GM12878 (cell line): ENCODE measurements at regions not wholly inside any gene's neighbourhood (a gene's known extent, or its start where the extent isn't known, plus 50 kb on each side); places are given as distances from the start of the nearest gene placed in this dataset.

ENCODE experiments used
- ATAC-seq: fragments of 200-7000 bp; cut with Tn5 transposase; 3 replicates; pipeline ENCODE4 v1.9.1; 2020; ENCODE audit warnings: mild to moderate bottlenecking, moderate library complexity
- BruUV-seq: library from RNA; stranded (reverse); fragments of 400-500 nt; replicated peaks from 2 replicates; lab custom pipeline; 2021; lab: Mats Ljungman, UMichigan
- CTCF ChIA-PET: fragments of 300-600 bp; sonication (Branson Sonifier 250); formaldehyde crosslinking; extraction: SDS; loops from one replicate; lab custom pipeline; 2021; ENCODE audit warnings: inconsistent platforms; lab: Yijun Ruan, JAX
- POLR2A ChIA-PET: fragments of 350-600 bp; formaldehyde crosslinking; extraction: SDS; loops from one replicate; lab custom pipeline; 2021; ENCODE audit warnings: inconsistent platforms; lab: Charles Lee
- RAD21 ChIA-PET: fragments of 300-600 bp; sonication (Branson Sonifier 250); formaldehyde crosslinking; loops from one replicate; lab custom pipeline; 2023; ENCODE audit warnings: antibody characterized with exemption; ENCODE audit not compliant: unreplicated experiment; lab: Charles Lee
- SMC1A ChIA-PET: fragments of 300-600 bp; sonication (Branson Sonifier 250); formaldehyde crosslinking; loops from one replicate; lab custom pipeline; 2023; ENCODE audit not compliant: unreplicated experiment, uncharacterized antibody; lab: Charles Lee
- DNase-seq: peaks from one replicate; pipeline ENCODE4 v3.0.0-alpha.2; 2011; ENCODE audit warnings: low read depth, low spot score
- FAIRE-seq: peaks from 3 replicates; lab custom pipeline; 2011; peaks lifted over from hg19 to GRCh38; lab: Jason Lieb, UNC
- H2AFZ ChIP-seq: 2 replicates; pipeline ENCODE4 v1.6.0; 2011; ENCODE audit warnings: low read depth, low read length, control low read depth; ENCODE audit not compliant: control insufficient read depth
- H3K27ac ChIP-seq: 2 replicates; pipeline ENCODE4 v1.5.1; 2011; ENCODE audit warnings: control low read depth; ENCODE audit not compliant: control insufficient read depth, insufficient read depth
- H3K27me3 ChIP-seq, 2 experiments: replicated peaks in 1 of 2; 2 replicates each; pipeline versions ENCODE4 v1.6.0 to v1.6.1; 2011; ENCODE audit warnings: low read length in 1 of 2; ENCODE audit not compliant: control insufficient read depth in 2 of 2, insufficient read depth in 2 of 2
- H3K36me3 ChIP-seq, 2 experiments: 2 replicates each; pipeline ENCODE4 v1.5.1; 2011; ENCODE audit warnings: low read length in 1 of 2; ENCODE audit not compliant: control insufficient read depth in 2 of 2, insufficient read depth in 2 of 2
- H3K4me1 ChIP-seq: 2 replicates; pipeline ENCODE4 v1.6.1; 2011; ENCODE audit warnings: mild to moderate bottlenecking, low read length, moderate library complexity, mixed read lengths; ENCODE audit not compliant: control insufficient read depth, insufficient read depth
- H3K4me2 ChIP-seq: 2 replicates; pipeline ENCODE4 v1.6.0; 2011; ENCODE audit warnings: control low read depth; ENCODE audit not compliant: control insufficient read depth, insufficient read depth
- H3K4me3 ChIP-seq: fragments of 200-600 bp; sonication (generic); 2 replicates; pipeline ENCODE4 v1.5.1; 2016
- H3K79me2 ChIP-seq: 2 replicates; pipeline ENCODE4 v1.6.0; 2011; ENCODE audit warnings: low read length; ENCODE audit not compliant: control insufficient read depth, insufficient read depth
- H3K9ac ChIP-seq: 2 replicates; pipeline ENCODE4 v1.8.0; 2011; ENCODE audit warnings: low read length, control low read depth, mixed read lengths; ENCODE audit not compliant: control insufficient read depth, insufficient read depth
- H3K9me3 ChIP-seq: replicated peaks from 3 replicates; pipeline ENCODE4 v1.5.1; 2011; ENCODE audit warnings: mild to moderate bottlenecking, low read length; ENCODE audit not compliant: control insufficient read depth, insufficient read depth
- H4K20me1 ChIP-seq: 2 replicates; pipeline ENCODE4 v1.6.0; 2011; ENCODE audit not compliant: control insufficient read depth, insufficient read depth
- BMI1 ChIP-seq: fragments of 450-650 bp; IDR thresholded peaks from 2 replicates; pipeline ENCODE4 v1.6.1; 2016; ENCODE audit warnings: mild to moderate bottlenecking, moderate library complexity, borderline replicate concordance
- BRCA1 ChIP-seq: IDR thresholded peaks from 2 replicates; pipeline ENCODE4 v1.6.1; 2011; ENCODE audit warnings: low read depth, low read length, improper control_type of control experiment
- CBX5 ChIP-seq: sonication (generic); IDR thresholded peaks from 2 replicates; pipeline ENCODE4 v1.6.1; 2016; ENCODE audit warnings: low read depth, moderate library complexity, mild to moderate bottlenecking, inconsistent platforms
- CHD4 ChIP-seq: fragments of 200-600 bp; sonication (generic); IDR thresholded peaks from 2 replicates; pipeline ENCODE4 v1.6.1; 2016; ENCODE audit warnings: mild to moderate bottlenecking
- GATAD2B ChIP-seq: fragments of 450-650 bp; conservative IDR thresholded peaks from 2 replicates; pipeline ENCODE4 v1.6.1; 2017; ENCODE audit warnings: low read depth, mild to moderate bottlenecking, moderate library complexity
- KDM1A ChIP-seq: fragments of 200-600 bp; sonication (generic); IDR thresholded peaks from 2 replicates; pipeline ENCODE4 v1.6.1; 2016; ENCODE audit warnings: borderline replicate concordance
- NR2C2 ChIP-seq: IDR thresholded peaks from 2 replicates; pipeline ENCODE4 v1.6.1; 2011; ENCODE audit warnings: borderline replicate concordance, low read depth; ENCODE audit not compliant: control insufficient read depth, insufficient read length
- SRF ChIP-seq, 2 experiments: IDR thresholded peaks; 2 replicates each; pipeline ENCODE4 v1.6.1; 2011; ENCODE audit warnings: low read depth in 2 of 2, low read length in 2 of 2, mild to moderate bottlenecking in 1 of 2, moderate library complexity in 1 of 2
- TCF12 ChIP-seq: IDR thresholded peaks from 2 replicates; pipeline ENCODE4 v1.6.1; 2011; ENCODE audit warnings: low read depth, mild to moderate bottlenecking, low read length
- YY1 ChIP-seq: IDR thresholded peaks from 2 replicates; pipeline ENCODE4 v1.6.1; 2011; ENCODE audit warnings: low read depth, mild to moderate bottlenecking, low read length
- ZNF207 ChIP-seq: fragments of 450-650 bp; IDR thresholded peaks from 2 replicates; pipeline ENCODE4 v1.6.1; 2014; ENCODE audit warnings: antibody characterized with exemption, mild to moderate bottlenecking, borderline replicate concordance
- ZNF622 ChIP-seq: fragments of 450-650 bp; IDR thresholded peaks from 2 replicates; pipeline ENCODE4 v1.6.1; 2017; ENCODE audit warnings: mild to moderate bottlenecking, inconsistent platforms
- WGBS: methylation state at CpG from one replicate; pipeline ENCODE4 v1.1.6; 2016; ENCODE audit warnings: low lambda C conversion rate; ENCODE audit not compliant: insufficient replicate concordance, insufficient coverage; ENCODE audit errors: missing lambda C conversion rate; 5-methylcytosine and 5-hydroxymethylcytosine counted together
- in situ Hi-C: fragments of 300-500 bp; cut with MboI; formaldehyde crosslinking; loops from 9 replicates; pipeline ENCODE4 v1.14.3; 2018; ENCODE audit warnings: mixed read lengths
- intact Hi-C: fragments of 100-400 bp; cut with micrococcal nuclease; formaldehyde crosslinking; loops from one replicate; pipeline ENCODE4 v1.14.2; 2022; ENCODE audit not compliant: unreplicated experiment
- TF ChIP-seq, protein P1 (sequence below), 3 experiments: IDR thresholded peaks in 2 of 3; conservative IDR thresholded peaks in 1 of 3; 2 replicates each; pipeline ENCODE4 v1.5.1; 2011; ENCODE audit warnings: low read depth in 3 of 3, low read length in 3 of 3, mild to moderate bottlenecking in 3 of 3, control low read depth in 2 of 3, moderate library complexity in 2 of 3, inconsistent platforms in 1 of 3, mixed read lengths in 1 of 3; ENCODE audit not compliant: control insufficient read depth in 2 of 3, insufficient read depth in 1 of 3; ENCODE audit errors: extremely low read depth in 1 of 3
- TF ChIP-seq, protein P2 (sequence below): IDR thresholded peaks from 2 replicates; pipeline ENCODE4 v1.6.1; 2012; ENCODE audit warnings: low read length, inconsistent platforms
- TF ChIP-seq, protein P3 (sequence below): fragments of 450-650 bp; IDR thresholded peaks from 2 replicates; pipeline ENCODE4 v1.6.1; 2014; ENCODE audit warnings: mild to moderate bottlenecking
- TF ChIP-seq, protein P4 (sequence below): fragments of 450-650 bp; formaldehyde crosslinking; IDR thresholded peaks from 2 replicates; pipeline ENCODE4 v1.4.0; 2022; ENCODE audit warnings: mild to moderate bottlenecking, moderate library complexity

DNA sequence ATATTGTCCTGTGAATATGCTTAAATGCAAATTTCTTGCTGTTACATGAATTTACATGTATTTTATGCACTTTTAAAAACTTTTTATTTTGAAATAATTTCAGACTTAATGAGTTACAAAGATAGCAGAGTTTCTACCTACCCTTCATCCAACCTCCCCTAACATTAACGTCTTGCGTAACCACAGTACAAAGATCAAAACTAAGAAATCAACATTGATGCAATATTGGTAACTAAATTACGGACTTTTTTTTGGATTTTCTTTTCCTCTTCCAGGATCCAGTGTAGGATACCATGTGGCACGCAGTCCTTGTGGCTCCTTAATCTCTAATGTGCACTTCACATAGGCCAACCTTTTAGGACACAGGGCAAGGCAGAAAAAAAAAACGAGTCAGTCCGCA is 124.9 kb downstream of the ABCC12 start:
- POLR2A ChIA-PET: no interaction called here
- ATAC-seq: no peak
- FAIRE-seq: no peak
- H3K4me2 ChIP-seq: no peak overlapping the region
- no peaks in the 10 kb centered on the region; the same call in 2 of the 3 replicates for H3K9me3 ChIP-seq
- H3K4me1 ChIP-seq: no peaks in the 10 kb centered on the region
- H3K27me3 ChIP-seq: no peaks in the 10 kb centered on the region
- in situ Hi-C loops: no loop called here
- H3K4me3 ChIP-seq: no peak overlapping the region
- H2AFZ ChIP-seq: no peak overlapping the region
- H3K79me2 ChIP-seq: no peaks in the 10 kb centered on the region
- SMC1A ChIA-PET: no interaction called here
- RAD21 ChIA-PET: interaction anchor here (0.6 kb wide), 1 partner anchor 832 kb away, joined by 3 read pairs; no protein-coding TSS in a partner anchor
- DNase-seq: no peak
- H3K9ac ChIP-seq: no peak overlapping the region
- no TSS peak for BruUV-seq
- intact Hi-C loops: no loop called here
- CTCF ChIA-PET: no interaction called here
- 43% methylated on average over 6 of the region's 6 CpGs for WGBS
- H4K20me1 ChIP-seq: no peaks in the 10 kb centered on the region
- H3K36me3 ChIP-seq: no peaks in the 10 kb centered on the region
- no peak overlapping the region for H3K27ac ChIP-seq
- TF ChIP-seq, protein P1, sequence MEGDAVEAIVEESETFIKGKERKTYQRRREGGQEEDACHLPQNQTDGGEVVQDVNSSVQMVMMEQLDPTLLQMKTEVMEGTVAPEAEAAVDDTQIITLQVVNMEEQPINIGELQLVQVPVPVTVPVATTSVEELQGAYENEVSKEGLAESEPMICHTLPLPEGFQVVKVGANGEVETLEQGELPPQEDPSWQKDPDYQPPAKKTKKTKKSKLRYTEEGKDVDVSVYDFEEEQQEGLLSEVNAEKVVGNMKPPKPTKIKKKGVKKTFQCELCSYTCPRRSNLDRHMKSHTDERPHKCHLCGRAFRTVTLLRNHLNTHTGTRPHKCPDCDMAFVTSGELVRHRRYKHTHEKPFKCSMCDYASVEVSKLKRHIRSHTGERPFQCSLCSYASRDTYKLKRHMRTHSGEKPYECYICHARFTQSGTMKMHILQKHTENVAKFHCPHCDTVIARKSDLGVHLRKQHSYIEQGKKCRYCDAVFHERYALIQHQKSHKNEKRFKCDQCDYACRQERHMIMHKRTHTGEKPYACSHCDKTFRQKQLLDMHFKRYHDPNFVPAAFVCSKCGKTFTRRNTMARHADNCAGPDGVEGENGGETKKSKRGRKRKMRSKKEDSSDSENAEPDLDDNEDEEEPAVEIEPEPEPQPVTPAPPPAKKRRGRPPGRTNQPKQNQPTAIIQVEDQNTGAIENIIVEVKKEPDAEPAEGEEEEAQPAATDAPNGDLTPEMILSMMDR (IDR thresholded peaks at IDR 0.05 in 2 of 3, conservative IDR thresholded peaks at IDR 0.05 in 1 of 3; ENCODE audit: control insufficient read depth in 2 of 3, extremely low read depth in 1 of 3, insufficient read depth in 1 of 3, low read depth in 3 of 3, low read length in 3 of 3): no peak
- TF ChIP-seq CHD4 (no peak), BRCA1 (no peak), BMI1 (no peak), KDM1A (no peak), GATAD2B (no peak), SRF (IDR thresholded peaks at IDR 0.05; ENCODE audit: low read depth in 2 of 2, low read length in 2 of 2) (no peak), ZNF622 (no peak), TCF12 (no peak), ZNF207 (no peak), NR2C2 (no peak), YY1 (no peak), CBX5 (no peak)
- TF ChIP-seq, protein P2, sequence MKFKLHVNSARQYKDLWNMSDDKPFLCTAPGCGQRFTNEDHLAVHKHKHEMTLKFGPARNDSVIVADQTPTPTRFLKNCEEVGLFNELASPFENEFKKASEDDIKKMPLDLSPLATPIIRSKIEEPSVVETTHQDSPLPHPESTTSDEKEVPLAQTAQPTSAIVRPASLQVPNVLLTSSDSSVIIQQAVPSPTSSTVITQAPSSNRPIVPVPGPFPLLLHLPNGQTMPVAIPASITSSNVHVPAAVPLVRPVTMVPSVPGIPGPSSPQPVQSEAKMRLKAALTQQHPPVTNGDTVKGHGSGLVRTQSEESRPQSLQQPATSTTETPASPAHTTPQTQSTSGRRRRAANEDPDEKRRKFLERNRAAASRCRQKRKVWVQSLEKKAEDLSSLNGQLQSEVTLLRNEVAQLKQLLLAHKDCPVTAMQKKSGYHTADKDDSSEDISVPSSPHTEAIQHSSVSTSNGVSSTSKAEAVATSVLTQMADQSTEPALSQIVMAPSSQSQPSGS: no peak
- TF ChIP-seq, protein P3, sequence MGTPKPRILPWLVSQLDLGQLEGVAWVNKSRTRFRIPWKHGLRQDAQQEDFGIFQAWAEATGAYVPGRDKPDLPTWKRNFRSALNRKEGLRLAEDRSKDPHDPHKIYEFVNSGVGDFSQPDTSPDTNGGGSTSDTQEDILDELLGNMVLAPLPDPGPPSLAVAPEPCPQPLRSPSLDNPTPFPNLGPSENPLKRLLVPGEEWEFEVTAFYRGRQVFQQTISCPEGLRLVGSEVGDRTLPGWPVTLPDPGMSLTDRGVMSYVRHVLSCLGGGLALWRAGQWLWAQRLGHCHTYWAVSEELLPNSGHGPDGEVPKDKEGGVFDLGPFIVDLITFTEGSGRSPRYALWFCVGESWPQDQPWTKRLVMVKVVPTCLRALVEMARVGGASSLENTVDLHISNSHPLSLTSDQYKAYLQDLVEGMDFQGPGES: no peak
- TF ChIP-seq, protein P4, sequence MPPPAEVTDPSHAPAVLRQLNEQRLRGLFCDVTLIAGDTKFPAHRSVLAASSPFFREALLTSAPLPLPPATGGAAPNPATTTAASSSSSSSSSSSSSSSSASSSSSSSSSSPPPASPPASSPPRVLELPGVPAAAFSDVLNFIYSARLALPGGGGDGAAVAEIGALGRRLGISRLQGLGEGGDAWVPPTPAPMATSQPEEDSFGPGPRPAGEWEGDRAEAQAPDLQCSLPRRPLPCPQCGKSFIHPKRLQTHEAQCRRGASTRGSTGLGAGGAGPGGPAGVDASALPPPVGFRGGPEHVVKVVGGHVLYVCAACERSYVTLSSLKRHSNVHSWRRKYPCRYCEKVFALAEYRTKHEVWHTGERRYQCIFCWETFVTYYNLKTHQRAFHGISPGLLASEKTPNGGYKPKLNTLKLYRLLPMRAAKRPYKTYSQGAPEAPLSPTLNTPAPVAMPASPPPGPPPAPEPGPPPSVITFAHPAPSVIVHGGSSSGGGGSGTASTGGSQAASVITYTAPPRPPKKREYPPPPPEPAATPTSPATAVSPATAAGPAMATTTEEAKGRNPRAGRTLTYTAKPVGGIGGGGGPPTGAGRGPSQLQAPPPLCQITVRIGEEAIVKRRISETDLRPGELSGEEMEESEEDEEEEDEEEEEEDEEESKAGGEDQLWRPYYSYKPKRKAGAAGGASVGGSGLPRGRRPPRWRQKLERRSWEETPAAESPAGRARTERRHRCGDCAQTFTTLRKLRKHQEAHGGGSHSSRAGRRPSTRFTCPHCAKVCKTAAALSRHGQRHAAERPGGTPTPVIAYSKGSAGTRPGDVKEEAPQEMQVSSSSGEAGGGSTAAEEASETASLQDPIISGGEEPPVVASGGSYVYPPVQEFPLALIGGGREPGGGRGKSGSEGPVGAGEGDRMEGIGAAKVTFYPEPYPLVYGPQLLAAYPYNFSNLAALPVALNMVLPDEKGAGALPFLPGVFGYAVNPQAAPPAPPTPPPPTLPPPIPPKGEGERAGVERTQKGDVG (CRISPR knock-in tag): no peak
